ENCODE measurements at regions not wholly inside any gene's neighbourhood (a gene's known extent, or its start where the extent isn't known, plus 50 kb on each side); places are given as distances from the start of the nearest gene placed in this dataset.

DNA sequence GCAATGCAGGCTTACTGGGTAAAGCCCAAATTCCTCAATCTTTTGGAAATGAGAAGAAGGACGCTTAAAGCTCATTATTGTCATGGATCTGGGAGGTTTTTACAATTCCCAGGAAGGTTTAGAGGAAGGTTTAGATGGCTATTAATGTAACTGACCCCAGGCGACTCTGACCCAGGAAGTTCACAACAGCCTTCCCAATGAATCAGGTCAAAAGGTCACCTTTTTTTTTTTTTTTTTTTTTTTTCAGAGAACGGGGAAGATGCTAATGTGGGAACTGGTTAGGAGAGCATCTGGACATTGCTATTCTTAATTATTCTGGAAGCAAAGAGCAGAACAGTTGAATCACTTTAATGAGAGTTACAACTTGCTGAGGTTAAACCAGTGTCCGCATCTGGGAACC is 149.9 kb upstream of the ITGB1 start:
- Mint-ChIP-seq H3K4me3 (no peak overlapping the region), H3K27ac (no peak overlapping the region), H3K4me1 (no peaks in the 10 kb centered on the region), H3K9me3 (peaks cover 1 to 14% (median 7%) of the 10 kb centered on the region in 7 donors), H3K36me3 (no peaks in the 10 kb centered on the region), H3K27me3 (ENCODE audit: low read depth in 3 of 3) (peaks cover 5 to 9% (median 8%) of the 10 kb centered on the region in 3 donors)
- H3K9ac ChIP-seq (ENCODE audit: insufficient read depth, low read length, poor library complexity, severe bottlenecking) = no peak overlapping the region
- no peak overlapping the region for H3K4me3 ChIP-seq (replicated peaks in 1 of 3; ENCODE audit: low read depth in 2 of 3, low read length in 3 of 3)
- no peaks in the 10 kb centered on the region for H3K4me1 ChIP-seq (ENCODE audit: control insufficient read depth in 1 of 2, insufficient read depth in 2 of 2, low read length in 2 of 2)
- H4K20me1 ChIP-seq (ENCODE audit: insufficient read depth, low read length) = no peaks in the 10 kb centered on the region
- no peak overlapping the region for H2AFZ ChIP-seq (ENCODE audit: insufficient read depth, low read depth, low read length, poor library complexity, severe bottlenecking)
- no peaks in the 10 kb centered on the region for H3K79me2 ChIP-seq (ENCODE audit: insufficient read depth, low read length)
- no peak overlapping the region for H3K27ac ChIP-seq (ENCODE audit: low read depth in 1 of 2, low read length in 2 of 2)
- WGBS (ENCODE audit: insufficient coverage) = 90% methylated on average over 2 of the region's 4 CpGs
- no peak overlapping the region for H3K4me2 ChIP-seq (replicated peaks; ENCODE audit: extremely low read depth, low read length, poor library complexity, severe bottlenecking)
- no peak for DNase-seq
- no peaks in the 10 kb centered on the region for H3K36me3 ChIP-seq (replicated peaks in 1 of 2; ENCODE audit: control insufficient read depth in 1 of 2, insufficient read depth in 2 of 2, low read length in 2 of 2)
- intact Hi-C loops (cut with micrococcal nuclease) = no loop called here
- peaks cover under 1 to 7% of the 10 kb centered on the region in 2 donors for H3K9me3 ChIP-seq (replicated peaks in 1 of 2; ENCODE audit: control insufficient read depth in 1 of 2, insufficient read depth in 1 of 2, low read length in 2 of 2)
- no peaks in the 10 kb centered on the region for H3K27me3 ChIP-seq (ENCODE audit: control insufficient read depth in 2 of 2, insufficient read depth in 2 of 2, low read length in 2 of 2)
- TF ChIP-seq, protein P1, sequence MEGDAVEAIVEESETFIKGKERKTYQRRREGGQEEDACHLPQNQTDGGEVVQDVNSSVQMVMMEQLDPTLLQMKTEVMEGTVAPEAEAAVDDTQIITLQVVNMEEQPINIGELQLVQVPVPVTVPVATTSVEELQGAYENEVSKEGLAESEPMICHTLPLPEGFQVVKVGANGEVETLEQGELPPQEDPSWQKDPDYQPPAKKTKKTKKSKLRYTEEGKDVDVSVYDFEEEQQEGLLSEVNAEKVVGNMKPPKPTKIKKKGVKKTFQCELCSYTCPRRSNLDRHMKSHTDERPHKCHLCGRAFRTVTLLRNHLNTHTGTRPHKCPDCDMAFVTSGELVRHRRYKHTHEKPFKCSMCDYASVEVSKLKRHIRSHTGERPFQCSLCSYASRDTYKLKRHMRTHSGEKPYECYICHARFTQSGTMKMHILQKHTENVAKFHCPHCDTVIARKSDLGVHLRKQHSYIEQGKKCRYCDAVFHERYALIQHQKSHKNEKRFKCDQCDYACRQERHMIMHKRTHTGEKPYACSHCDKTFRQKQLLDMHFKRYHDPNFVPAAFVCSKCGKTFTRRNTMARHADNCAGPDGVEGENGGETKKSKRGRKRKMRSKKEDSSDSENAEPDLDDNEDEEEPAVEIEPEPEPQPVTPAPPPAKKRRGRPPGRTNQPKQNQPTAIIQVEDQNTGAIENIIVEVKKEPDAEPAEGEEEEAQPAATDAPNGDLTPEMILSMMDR (IDR thresholded peaks at IDR 0.05) = no peak

DNA sequence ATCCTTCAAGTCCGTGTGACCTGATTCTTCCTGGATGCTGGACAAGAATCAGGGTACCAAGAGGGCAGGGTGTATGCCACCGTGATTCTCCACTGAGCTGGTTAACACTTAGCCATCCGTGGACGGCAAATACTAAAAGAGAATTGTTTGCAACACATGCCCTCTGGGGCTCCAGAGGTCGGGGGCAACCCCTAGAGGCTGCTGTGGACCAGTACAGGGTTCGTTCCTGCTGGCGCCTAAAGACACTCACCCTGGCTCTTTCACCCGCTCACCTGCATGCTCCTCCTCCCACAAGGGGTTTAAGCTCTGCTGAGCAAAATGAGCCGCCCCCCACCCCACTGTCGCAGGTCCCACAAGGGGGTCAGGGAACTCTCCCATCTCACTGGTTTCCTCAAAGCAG is 148.7 kb upstream of the ITGB1 start:
- no peaks in the 10 kb centered on the region for H3K79me2 ChIP-seq (ENCODE audit: insufficient read depth, low read length)
- no peak overlapping the region for H3K27ac ChIP-seq (ENCODE audit: low read depth in 1 of 2, low read length in 2 of 2)
- no peaks in the 10 kb centered on the region for H3K4me1 Mint-ChIP-seq
- no peaks in the 10 kb centered on the region for H3K4me1 ChIP-seq (ENCODE audit: control insufficient read depth in 1 of 2, insufficient read depth in 2 of 2, low read length in 2 of 2)
- no peak overlapping the region for H2AFZ ChIP-seq (ENCODE audit: insufficient read depth, low read depth, low read length, poor library complexity, severe bottlenecking)
- no peak overlapping the region for H3K9ac ChIP-seq (ENCODE audit: insufficient read depth, low read length, poor library complexity, severe bottlenecking)
- no peak overlapping the region for H3K4me3 Mint-ChIP-seq
- no peaks in the 10 kb centered on the region for H3K36me3 Mint-ChIP-seq
- DNase-seq = no peak
- H4K20me1 ChIP-seq (ENCODE audit: insufficient read depth, low read length) = no peaks in the 10 kb centered on the region
- H3K27me3 ChIP-seq (ENCODE audit: control insufficient read depth in 2 of 2, insufficient read depth in 2 of 2, low read length in 2 of 2) = no peaks in the 10 kb centered on the region
- no peaks in the 10 kb centered on the region for H3K36me3 ChIP-seq (replicated peaks in 1 of 2; ENCODE audit: control insufficient read depth in 1 of 2, insufficient read depth in 2 of 2, low read length in 2 of 2)
- TF ChIP-seq, protein P1 (IDR thresholded peaks at IDR 0.05) = no peak
- peaks cover 3 to 7% of the 10 kb centered on the region in 2 donors for H3K9me3 ChIP-seq (replicated peaks in 1 of 2; ENCODE audit: control insufficient read depth in 1 of 2, insufficient read depth in 1 of 2, low read length in 2 of 2)
- peaks cover 2 to 14% (median 10%) of the 10 kb centered on the region in 7 donors for H3K9me3 Mint-ChIP-seq
- H3K4me2 ChIP-seq (replicated peaks; ENCODE audit: extremely low read depth, low read length, poor library complexity, severe bottlenecking) = no peak overlapping the region
- intact Hi-C loops (cut with micrococcal nuclease) = no loop called here
- no peak overlapping the region for H3K27ac Mint-ChIP-seq
- peaks cover 5 to 10% (median 6%) of the 10 kb centered on the region in 3 donors for H3K27me3 Mint-ChIP-seq (ENCODE audit: low read depth in 3 of 3)
- H3K4me3 ChIP-seq (replicated peaks in 1 of 3; ENCODE audit: low read depth in 2 of 3, low read length in 3 of 3) = no peak overlapping the region
- 70% methylated on average over 9 of the region's 10 CpGs for WGBS (ENCODE audit: insufficient coverage)

Measured in CD14-positive monocyte (primary cell).